ENCODE measurements at regions not wholly inside any gene's neighbourhood (a gene's known extent, or its start where the extent isn't known, plus 50 kb on each side); places are given as distances from the start of the nearest gene placed in this dataset.

DNA sequence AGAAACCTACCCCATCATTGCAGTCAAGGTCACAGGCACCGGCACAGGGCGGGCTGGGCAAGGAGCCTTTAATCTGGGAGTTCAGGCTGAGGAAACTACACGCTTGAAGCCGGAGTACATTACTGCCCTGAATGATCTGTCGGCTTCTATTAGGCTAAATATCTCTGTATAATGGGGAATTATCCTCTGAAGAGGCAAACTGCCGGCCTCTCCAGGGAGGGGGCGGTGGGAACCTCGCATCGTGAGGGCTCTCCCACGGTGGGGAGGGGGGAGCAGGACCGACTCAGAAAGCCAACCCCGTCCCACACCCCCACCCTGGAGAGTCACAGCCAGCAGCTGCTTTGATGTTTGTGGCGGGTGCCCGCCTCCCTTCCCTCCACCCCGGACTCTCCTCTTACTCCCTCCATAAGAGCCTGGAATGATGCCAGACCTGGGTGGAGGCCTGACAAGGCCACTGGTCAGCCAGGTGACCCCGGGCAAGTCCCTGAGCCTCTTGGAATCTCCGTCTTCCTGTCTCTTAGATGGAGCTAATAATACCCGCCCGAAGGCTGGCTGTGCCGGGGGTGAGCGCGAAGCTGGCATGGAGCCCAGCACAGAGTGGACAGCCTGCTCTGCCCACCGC lies 63.4 kb upstream of the LINGO1 start:
- Histone ChIP-seq H3K4me3 (no peak overlapping the region), H3K27ac (no peak overlapping the region), H3K27me3 (peaks cover 77% of the 10 kb centered on the region), H3K4me1 (peaks cover 0 to 8% (median 0%) of the 10 kb centered on the region in 3 donors), H3K36me3 (no peaks in the 10 kb centered on the region), H3K9me3 (no peaks in the 10 kb centered on the region)
- TF ChIP-seq POLR2A (IDR thresholded peaks at IDR 0.05), result no peak
- TF ChIP-seq EP300 (IDR thresholded peaks at IDR 0.05), result no peak
- no peak for TF ChIP-seq CTCF (IDR thresholded peaks at IDR 0.05)
- TF ChIP-seq POLR2AphosphoS5 (IDR thresholded peaks at IDR 0.05), result no peak
- WGBS, 2 donors (ENCODE audit: low coverage in 1 of 2), result 28% methylated on average over 8 of the region's 23 CpGs; no CpG with 5 or more reads in 1 of the 2 donors
- no peak for ATAC-seq

DNA sequence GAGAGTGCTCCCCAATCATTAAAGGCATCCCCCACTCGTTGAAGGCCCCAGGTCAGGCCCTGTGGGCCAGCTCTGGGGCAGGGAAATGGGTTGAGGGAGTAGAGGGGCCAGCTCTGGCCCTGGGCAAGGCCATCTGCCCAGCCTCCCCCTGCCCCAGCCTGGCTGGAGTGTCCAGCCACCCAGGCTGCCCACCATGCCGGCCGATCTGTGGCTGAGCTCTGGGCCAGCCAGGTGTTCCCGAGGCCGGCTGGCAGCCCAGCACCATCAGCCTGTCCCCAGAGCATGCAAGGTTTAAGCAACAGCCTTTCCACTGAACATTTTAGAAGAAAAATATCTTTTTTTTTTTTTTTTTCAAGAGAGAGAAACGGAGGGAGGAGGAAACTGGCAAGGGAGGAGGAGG lies 62.8 kb upstream of the LINGO1 start:
- peaks cover 80% of the 10 kb centered on the region for H3K27me3 ChIP-seq
- no peak for ATAC-seq
- no peak overlapping the region for H3K4me3 ChIP-seq
- TF ChIP-seq CTCF (IDR thresholded peaks at IDR 0.05) (no peak), POLR2A (IDR thresholded peaks at IDR 0.05) (no peak), EP300 (IDR thresholded peaks at IDR 0.05) (no peak), POLR2AphosphoS5 (IDR thresholded peaks at IDR 0.05) (no peak)
- no peaks in the 10 kb centered on the region for H3K9me3 ChIP-seq
- H3K4me1 ChIP-seq, result peaks cover 0 to 8% (median 0%) of the 10 kb centered on the region in 3 donors
- no peak overlapping the region for H3K27ac ChIP-seq
- no peaks in the 10 kb centered on the region for H3K36me3 ChIP-seq
- WGBS, 2 donors (ENCODE audit: low coverage in 1 of 2), result no CpG with 5 or more reads among the region's 6 CpGs

DNA sequence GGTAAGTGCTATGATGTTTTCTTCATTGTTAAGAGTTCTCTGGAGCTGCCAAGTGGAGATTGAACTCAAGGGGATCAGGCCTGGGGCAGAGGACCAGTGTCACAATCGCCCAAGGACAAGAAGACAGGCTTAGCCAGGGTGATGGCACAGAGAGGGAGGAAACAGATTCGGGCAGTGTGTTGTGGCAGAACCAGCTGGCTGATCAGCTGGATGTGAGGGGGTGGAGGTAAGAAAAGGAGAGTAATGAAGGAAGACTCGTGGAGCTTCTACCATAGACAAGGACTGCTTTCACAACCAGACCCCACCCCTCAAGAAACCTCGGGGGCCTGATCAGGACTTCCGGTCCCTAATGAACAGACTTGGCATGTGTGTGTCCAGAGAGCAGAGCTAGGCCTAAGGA lies 60.9 kb upstream of the LINGO1 start:
- Histone ChIP-seq H3K27ac (no peak overlapping the region), H3K4me3 (no peak overlapping the region), H3K36me3 (no peaks in the 10 kb centered on the region), H3K27me3 (peaks cover 92% of the 10 kb centered on the region), H3K4me1 (peaks cover 0 to 8% (median 0%) of the 10 kb centered on the region in 3 donors), H3K9me3 (no peaks in the 10 kb centered on the region)
- ATAC-seq, result no peak
- WGBS, 2 donors (ENCODE audit: low coverage in 1 of 2), result 60 to 88% methylated on average over 3 of the region's 5 CpGs
- TF ChIP-seq CTCF (IDR thresholded peaks at IDR 0.05) (no peak), EP300 (IDR thresholded peaks at IDR 0.05) (no peak), POLR2A (IDR thresholded peaks at IDR 0.05) (no peak), POLR2AphosphoS5 (IDR thresholded peaks at IDR 0.05) (no peak)

GRCh38 chr15:77692614-77693013 lies 59.9 kb upstream of the LINGO1 start:
- no peak overlapping the region for H3K27ac ChIP-seq
- no peak for TF ChIP-seq CTCF (IDR thresholded peaks at IDR 0.05)
- no peak for TF ChIP-seq POLR2A (IDR thresholded peaks at IDR 0.05)
- TF ChIP-seq POLR2AphosphoS5 (IDR thresholded peaks at IDR 0.05), result no peak
- no peak for TF ChIP-seq EP300 (IDR thresholded peaks at IDR 0.05)
- no peak for ATAC-seq
- peaks cover 0 to 8% (median 0%) of the 10 kb centered on the region in 3 donors for H3K4me1 ChIP-seq
- H3K4me3 ChIP-seq, result no peak overlapping the region
- H3K9me3 ChIP-seq, result no peaks in the 10 kb centered on the region
- H3K36me3 ChIP-seq, result no peaks in the 10 kb centered on the region
- WGBS, 2 donors (ENCODE audit: low coverage in 1 of 2), result 37 to 100% methylated on average over 3 of the region's 11 CpGs
- H3K27me3 ChIP-seq, result peaks cover 84% of the 10 kb centered on the region

DNA sequence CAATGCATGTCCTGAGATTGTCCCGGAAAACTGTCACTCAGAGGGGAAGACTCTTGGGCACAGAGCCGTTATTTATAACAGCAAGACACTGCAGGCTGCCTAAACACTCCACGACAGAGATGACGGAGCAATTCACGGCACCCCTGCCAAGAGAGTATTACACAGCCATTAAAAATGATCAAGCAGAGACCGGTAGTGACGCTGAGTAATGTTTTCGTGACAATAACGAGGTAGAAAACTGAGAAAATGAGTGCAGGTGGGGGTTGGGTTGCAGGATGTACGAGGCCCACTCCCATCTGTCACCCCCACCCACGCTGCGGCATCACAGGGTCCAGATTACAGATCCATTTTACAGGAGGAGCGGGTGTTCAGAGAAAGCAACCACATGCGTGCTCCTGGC lies 58.9 kb upstream of the LINGO1 start:
- no peak overlapping the region for H3K4me3 ChIP-seq
- H3K27ac ChIP-seq, result no peak overlapping the region
- WGBS, 2 donors (ENCODE audit: low coverage in 1 of 2), result 70 to 77% methylated on average over 11 of the region's 14 CpGs
- no peak for ATAC-seq
- no peaks in the 10 kb centered on the region for H3K9me3 ChIP-seq
- H3K27me3 ChIP-seq, result peaks cover 74% of the 10 kb centered on the region
- H3K36me3 ChIP-seq, result no peaks in the 10 kb centered on the region
- peaks cover 0 to 8% (median 0%) of the 10 kb centered on the region in 3 donors for H3K4me1 ChIP-seq
- TF ChIP-seq EP300 (IDR thresholded peaks at IDR 0.05), result no peak
- TF ChIP-seq POLR2A (IDR thresholded peaks at IDR 0.05), result no peak
